Activated CD8-positive, alpha-beta T cell treated with anti-CD3 and anti-CD28 coated beads for 36 hours (primary cell): ENCODE measurements at regions not wholly inside any gene's neighbourhood (a gene's known extent, or its start where the extent isn't known, plus 50 kb on each side); places are given as distances from the start of the nearest gene placed in this dataset.

ENCODE experiments used
- ATAC-seq: fragments of 200-7000 bp; cut with Tn5 transposase; one replicate; pipeline ENCODE4 v1.10.0; 2021; ENCODE audit warnings: mild to moderate bottlenecking, moderate library complexity
- CTCF ChIA-PET: fragments of 350-600 bp; sonication (Branson Sonifier 250); formaldehyde crosslinking; loops from one replicate; lab custom pipeline; 2021; ENCODE audit warnings: antibody characterized with exemption; lab: Charles Lee
- POLR2A ChIA-PET: fragments of 350-600 bp; sonication (Branson Sonifier 250); formaldehyde crosslinking; loops from one replicate; lab custom pipeline; 2021; ENCODE audit warnings: antibody characterized with exemption; lab: Charles Lee
- DNase-seq: peaks from one replicate; pipeline ENCODE4 v3.0.0-alpha.2; 2020
- H3K27ac Mint-ChIP-seq: one replicate; pipeline ENCODE4 v1.8.0; 2021; ENCODE audit warnings: mild to moderate bottlenecking, mixed read lengths
- H3K27me3 Mint-ChIP-seq: one replicate; pipeline ENCODE4 v1.8.0; 2021; ENCODE audit warnings: mixed read lengths
- H3K36me3 Mint-ChIP-seq: one replicate; pipeline ENCODE4 v1.8.0; 2021; ENCODE audit warnings: low read depth, mixed read lengths
- H3K4me1 Mint-ChIP-seq: one replicate; pipeline ENCODE4 v1.8.0; 2021; ENCODE audit warnings: low read depth, mixed read lengths
- H3K4me3 Mint-ChIP-seq: one replicate; pipeline ENCODE4 v1.8.0; 2021; ENCODE audit warnings: mild to moderate bottlenecking, moderate library complexity, mixed read lengths
- H3K9me3 Mint-ChIP-seq: one replicate; pipeline ENCODE4 v1.8.0; 2021; ENCODE audit warnings: mixed read lengths
- CTCF ChIP-seq: fragments of 200-600 bp; IDR thresholded peaks from one replicate; pipeline ENCODE4 v1.8.0; 2022; ENCODE audit warnings: antibody characterized with exemption, mild to moderate bottlenecking
- intact Hi-C: fragments of 100-400 bp; cut with micrococcal nuclease; formaldehyde crosslinking; loops from one replicate; pipeline ENCODE4 v1.10.0; 2022

GRCh38 chr1:30342535-30343141, 380.7 kb downstream of the MATN1 start:
- no peak overlapping the region for H3K27ac Mint-ChIP-seq
- H3K27me3 Mint-ChIP-seq, result peaks cover 13% of the 10 kb centered on the region
- ChIA-PET POLR2A (no interaction called here), CTCF (no interaction called here)
- H3K4me3 Mint-ChIP-seq, result no peak overlapping the region
- intact Hi-C loops, result no loop called here
- TF ChIP-seq CTCF, result no peak
- H3K9me3 Mint-ChIP-seq, result peaks cover 1% of the 10 kb centered on the region
- no peak for ATAC-seq
- DNase-seq, result no peak
- H3K36me3 Mint-ChIP-seq, result no peaks in the 10 kb centered on the region
- H3K4me1 Mint-ChIP-seq, result no peaks in the 10 kb centered on the region

GRCh38 chr1:30340934-30341333, 382.5 kb downstream of the MATN1 start:
- no peaks in the 10 kb centered on the region for H3K36me3 Mint-ChIP-seq

GRCh38 chr1:30339866-30340265, 383.5 kb downstream of the MATN1 start:
- H3K27ac Mint-ChIP-seq, result no peak overlapping the region
- ATAC-seq (no peak), DNase-seq (no peak)
- no peaks in the 10 kb centered on the region for H3K4me1 Mint-ChIP-seq
- ChIA-PET CTCF (no interaction called here), POLR2A (no interaction called here)
- no peak for TF ChIP-seq CTCF
- peaks cover 1% of the 10 kb centered on the region for H3K9me3 Mint-ChIP-seq
- no peaks in the 10 kb centered on the region for H3K36me3 Mint-ChIP-seq
- no peak overlapping the region for H3K4me3 Mint-ChIP-seq
- intact Hi-C loops, result no loop called here
- peaks cover 7% of the 10 kb centered on the region for H3K27me3 Mint-ChIP-seq

More at GRCh38 chr1:30340934-30341333, 382.5 kb downstream of the MATN1 start:
- Mint-ChIP-seq H3K4me1 (no peaks in the 10 kb centered on the region), H3K9me3 (peaks cover 1% of the 10 kb centered on the region), H3K27ac (no peak overlapping the region), H3K4me3 (no peak overlapping the region), H3K27me3 (peaks cover 10% of the 10 kb centered on the region)
- no peak for DNase-seq
- no peak for ATAC-seq
- ChIA-PET CTCF (no interaction called here), POLR2A (no interaction called here)
- intact Hi-C loops, result no loop called here
- TF ChIP-seq CTCF, result no peak

GRCh38 chr1:30338765-30339164, 384.6 kb downstream of the MATN1 start:
- Mint-ChIP-seq H3K36me3 (no peaks in the 10 kb centered on the region), H3K9me3 (peaks cover 1% of the 10 kb centered on the region), H3K27me3 (peaks cover 6% of the 10 kb centered on the region), H3K4me3 (no peak overlapping the region), H3K4me1 (no peaks in the 10 kb centered on the region), H3K27ac (no peak overlapping the region)
- ChIA-PET POLR2A (no interaction called here), CTCF (no interaction called here)
- TF ChIP-seq CTCF, result no peak
- DNase-seq, result no peak
- ATAC-seq, result no peak
- intact Hi-C loops, result no loop called here

GRCh38 chr1:30337324-30337620, 386.1 kb downstream of the MATN1 start:
- Mint-ChIP-seq H3K4me3 (no peak overlapping the region), H3K27ac (no peak overlapping the region), H3K9me3 (no peaks in the 10 kb centered on the region), H3K4me1 (no peaks in the 10 kb centered on the region), H3K27me3 (no peaks in the 10 kb centered on the region), H3K36me3 (no peaks in the 10 kb centered on the region)
- ATAC-seq, result no peak
- POLR2A ChIA-PET, result no interaction called here
- CTCF ChIA-PET, result interaction anchor here (1.2 kb wide), 1 partner anchor 43 kb away, joined by 4 read pairs; no protein-coding TSS in a partner anchor
- intact Hi-C loops, result no loop called here
- DNase-seq, result no peak
- no peak for TF ChIP-seq CTCF
